Endothelial cell of hepatic sinusoid (primary cell): ENCODE measurements at regions not wholly inside any gene's neighbourhood (a gene's known extent, or its start where the extent isn't known, plus 50 kb on each side); places are given as distances from the start of the nearest gene placed in this dataset.

Source experiments
- in situ Hi-C: cut with HindIII; loops from 2 replicates; pipeline ENCODE4 v1.10.0; 2017; ENCODE audit warnings: low sequenced_read_pairs

GRCh38 chr3:146313031-146313745, 62.3 kb upstream of the PLSCR4 start:
- in situ Hi-C loops = no loop called here

- in situ Hi-C loops = no loop called here
These were observed 57.8 kb upstream of the PLSCR4 start for GRCh38 chr3:146308682-146309081.

- in situ Hi-C loops = no loop called here
These were observed 57.3 kb upstream of the PLSCR4 start for GRCh38 chr3:146308222-146308621.

- in situ Hi-C loops = no loop called here
These were observed 56.5 kb upstream of the PLSCR4 start for GRCh38 chr3:146307456-146307725.

GRCh38 chr3:146306656-146307455, 56.0 kb upstream of the PLSCR4 start:
- in situ Hi-C loops = no loop called here

GRCh38 chr3:146305808-146306423, 55.0 kb upstream of the PLSCR4 start:
- in situ Hi-C loops = no loop called here

GRCh38 chr3:146300768-146301167, 49.9 kb upstream of the PLSCR4 start:
- in situ Hi-C loops = no loop called here
